ENCODE measurements at regions not wholly inside any gene's neighbourhood (a gene's known extent, or its start where the extent isn't known, plus 50 kb on each side); places are given as distances from the start of the nearest gene placed in this dataset.
A peak's percentile ranks its signal among the peaks of the same experiment; 100 is the strongest.

- peak in 2 of 7 donors; percentile 7 to 15 for DNase-seq
- Histone ChIP-seq H3K27me3 (no peaks in the 10 kb centered on the region), H3K4me3 (no peak overlapping the region), H3K9me3 (replicated peaks in 1 of 3) (no peaks in the 10 kb centered on the region), H3K36me3 (replicated peaks in 1 of 2) (no peaks in the 10 kb centered on the region), H3K4me1 (replicated peaks in 1 of 2) (no peaks in the 10 kb centered on the region), H3K27ac (no peak overlapping the region)
- WGBS, 4 donors: 48 to 68% (median 63%) methylated on average over 4 of the region's 4 CpGs
- TF ChIP-seq, protein P1, sequence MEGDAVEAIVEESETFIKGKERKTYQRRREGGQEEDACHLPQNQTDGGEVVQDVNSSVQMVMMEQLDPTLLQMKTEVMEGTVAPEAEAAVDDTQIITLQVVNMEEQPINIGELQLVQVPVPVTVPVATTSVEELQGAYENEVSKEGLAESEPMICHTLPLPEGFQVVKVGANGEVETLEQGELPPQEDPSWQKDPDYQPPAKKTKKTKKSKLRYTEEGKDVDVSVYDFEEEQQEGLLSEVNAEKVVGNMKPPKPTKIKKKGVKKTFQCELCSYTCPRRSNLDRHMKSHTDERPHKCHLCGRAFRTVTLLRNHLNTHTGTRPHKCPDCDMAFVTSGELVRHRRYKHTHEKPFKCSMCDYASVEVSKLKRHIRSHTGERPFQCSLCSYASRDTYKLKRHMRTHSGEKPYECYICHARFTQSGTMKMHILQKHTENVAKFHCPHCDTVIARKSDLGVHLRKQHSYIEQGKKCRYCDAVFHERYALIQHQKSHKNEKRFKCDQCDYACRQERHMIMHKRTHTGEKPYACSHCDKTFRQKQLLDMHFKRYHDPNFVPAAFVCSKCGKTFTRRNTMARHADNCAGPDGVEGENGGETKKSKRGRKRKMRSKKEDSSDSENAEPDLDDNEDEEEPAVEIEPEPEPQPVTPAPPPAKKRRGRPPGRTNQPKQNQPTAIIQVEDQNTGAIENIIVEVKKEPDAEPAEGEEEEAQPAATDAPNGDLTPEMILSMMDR (IDR thresholded peaks at IDR 0.05): no peak
- no peak for TF ChIP-seq POLR2A (IDR thresholded peaks at IDR 0.05)
- intact Hi-C loops (cut with DNase I): no loop called here
Observed at GRCh38 chr3:109806929-109807328, 469.6 kb upstream of the DPPA4 start.

DNA sequence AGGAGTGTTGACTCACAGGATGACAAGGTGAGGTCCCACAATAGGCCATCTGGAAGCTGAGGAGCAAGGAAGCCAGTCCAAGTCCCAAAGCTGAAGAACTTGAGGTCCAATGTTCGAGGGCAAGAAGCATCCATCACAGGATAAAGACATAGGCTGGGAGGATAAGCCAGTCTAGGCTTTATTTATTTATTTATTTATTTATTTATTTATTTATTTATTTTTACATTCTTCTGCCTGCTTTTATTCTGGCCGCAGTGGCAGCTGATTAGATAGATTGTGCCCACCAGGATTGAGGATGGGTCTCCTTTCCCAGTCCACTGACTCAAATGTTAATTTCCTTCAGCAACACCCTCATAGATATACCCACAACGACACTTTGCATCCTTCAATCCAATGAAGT is 472.2 kb upstream of the DPPA4 start:
- 84 to 90% (median 87%) methylated on average over 3 of the region's 3 CpGs for WGBS, 4 donors
- TF ChIP-seq, protein P1 (IDR thresholded peaks at IDR 0.05): no peak
- no peak for TF ChIP-seq POLR2A (IDR thresholded peaks at IDR 0.05)
- Histone ChIP-seq H3K27me3 (no peaks in the 10 kb centered on the region), H3K9me3 (replicated peaks in 1 of 3) (no peaks in the 10 kb centered on the region), H3K4me1 (replicated peaks in 1 of 2) (no peaks in the 10 kb centered on the region), H3K4me3 (no peak overlapping the region), H3K36me3 (replicated peaks in 1 of 2) (no peaks in the 10 kb centered on the region), H3K27ac (no peak overlapping the region)
- intact Hi-C loops (cut with DNase I): no loop called here
- no peak for DNase-seq

GRCh38 chr3:109818081-109818480 is 480.7 kb upstream of the DPPA4 start:
- no peaks in the 10 kb centered on the region for H3K4me1 ChIP-seq (replicated peaks in 1 of 2)
- intact Hi-C loops (cut with DNase I): no loop called here
- H3K27ac ChIP-seq: no peak overlapping the region
- H3K4me3 ChIP-seq: no peak overlapping the region
- no peak for DNase-seq
- H3K9me3 ChIP-seq (replicated peaks in 1 of 3): no peaks in the 10 kb centered on the region
- no peaks in the 10 kb centered on the region for H3K27me3 ChIP-seq
- no peaks in the 10 kb centered on the region for H3K36me3 ChIP-seq (replicated peaks in 1 of 2)
- WGBS, 4 donors: 18 to 77% (median 33%) methylated on average over 2 to 3 of the region's 3 CpGs
- TF ChIP-seq, protein P1 (IDR thresholded peaks at IDR 0.05): no peak
- TF ChIP-seq POLR2A (IDR thresholded peaks at IDR 0.05): no peak

- no peak overlapping the region for H3K27ac ChIP-seq
- no peaks in the 10 kb centered on the region for H3K9me3 ChIP-seq (replicated peaks in 1 of 3)
- intact Hi-C loops (cut with DNase I): no loop called here
- WGBS, 4 donors: 40 to 47% (median 42%) methylated on average over 6 of the region's 6 CpGs
- no peak overlapping the region for H3K4me3 ChIP-seq
- H3K4me1 ChIP-seq (replicated peaks in 1 of 2): no peaks in the 10 kb centered on the region
- no peaks in the 10 kb centered on the region for H3K36me3 ChIP-seq (replicated peaks in 1 of 2)
- TF ChIP-seq, protein P1 (IDR thresholded peaks at IDR 0.05): no peak
- no peak for TF ChIP-seq POLR2A (IDR thresholded peaks at IDR 0.05)
- DNase-seq: no peak
- H3K27me3 ChIP-seq: no peaks in the 10 kb centered on the region
Observed at GRCh38 chr3:109819734-109820133, 482.4 kb upstream of the DPPA4 start.
